CD8-positive, alpha-beta memory T cell (primary cell): ENCODE measurements at regions not wholly inside any gene's neighbourhood (a gene's known extent, or its start where the extent isn't known, plus 50 kb on each side); places are given as distances from the start of the nearest gene placed in this dataset.

ENCODE experiments used
- CTCF ChIA-PET: fragments of 350-600 bp; sonication (Branson Sonifier 250); formaldehyde crosslinking; loops from one replicate; lab custom pipeline; 2021; ENCODE audit warnings: antibody characterized with exemption; lab: Charles Lee
- POLR2A ChIA-PET: fragments of 350-600 bp; sonication (Branson Sonifier 250); formaldehyde crosslinking; loops from one replicate; lab custom pipeline; 2021; ENCODE audit warnings: antibody characterized with exemption; lab: Charles Lee
- DNase-seq, 5 donors: peaks; one replicate each; pipeline versions ENCODE4 v3.0.0 to v3.0.0-alpha.2; 2020 to 2022; ENCODE audit warnings: mixed read lengths in 1 of 5
- H3K27ac ChIP-seq: one replicate; pipeline ENCODE4 v1.7.0; 2013; ENCODE audit warnings: low read depth, mild to moderate bottlenecking, low read length, moderate library complexity
- H3K27me3 ChIP-seq: 2 replicates; pipeline ENCODE4 v1.7.0; 2013; ENCODE audit warnings: low read length, mild to moderate bottlenecking; ENCODE audit not compliant: insufficient read depth, poor library complexity, severe bottlenecking
- H3K36me3 ChIP-seq: 2 replicates; pipeline ENCODE4 v1.7.0; 2013; ENCODE audit warnings: mild to moderate bottlenecking, low read length, moderate library complexity; ENCODE audit not compliant: insufficient read depth
- H3K4me1 ChIP-seq: 2 replicates; pipeline ENCODE4 v1.7.0; 2013; ENCODE audit warnings: mild to moderate bottlenecking, low read length, moderate library complexity; ENCODE audit not compliant: insufficient read depth
- H3K4me3 ChIP-seq: 2 replicates; pipeline ENCODE4 v1.7.0; 2013; ENCODE audit warnings: mild to moderate bottlenecking, low read length
- H3K9me3 ChIP-seq: 2 replicates; pipeline ENCODE4 v1.7.0; 2013; ENCODE audit warnings: mild to moderate bottlenecking, low read length
- H3K27ac Mint-ChIP-seq, 8 donors: one replicate each; pipeline ENCODE4 v1.8.0; 2020 to 2021; ENCODE audit warnings: mixed read lengths in 8 of 8, mild to moderate bottlenecking in 6 of 8, inconsistent platforms in 3 of 8, moderate library complexity in 3 of 8
- H3K27me3 Mint-ChIP-seq, 2 donors: one replicate each; pipeline ENCODE4 v1.8.0; 2020 to 2021; ENCODE audit warnings: mixed read lengths in 2 of 2, mild to moderate bottlenecking in 1 of 2, moderate library complexity in 1 of 2
- H3K36me3 Mint-ChIP-seq, 3 donors: one replicate each; pipeline ENCODE4 v1.8.0; 2020 to 2021; ENCODE audit warnings: mixed read lengths in 3 of 3, inconsistent platforms in 1 of 3, mild to moderate bottlenecking in 1 of 3
- H3K4me1 Mint-ChIP-seq, 3 donors: one replicate each; pipeline ENCODE4 v1.8.0; 2020 to 2021; ENCODE audit warnings: mixed read lengths in 3 of 3, inconsistent platforms in 1 of 3, mild to moderate bottlenecking in 1 of 3
- H3K4me3 Mint-ChIP-seq, 7 donors: one replicate each; pipeline ENCODE4 v1.8.0; 2020 to 2021; ENCODE audit warnings: mixed read lengths in 7 of 7, mild to moderate bottlenecking in 6 of 7, moderate library complexity in 4 of 7, inconsistent platforms in 2 of 7
- H3K9me3 Mint-ChIP-seq, 5 donors: one replicate each; pipeline ENCODE4 v1.8.0; 2020 to 2022; ENCODE audit warnings: mixed read lengths in 5 of 5, mild to moderate bottlenecking in 3 of 5, moderate library complexity in 2 of 5, inconsistent platforms in 1 of 5

DNA sequence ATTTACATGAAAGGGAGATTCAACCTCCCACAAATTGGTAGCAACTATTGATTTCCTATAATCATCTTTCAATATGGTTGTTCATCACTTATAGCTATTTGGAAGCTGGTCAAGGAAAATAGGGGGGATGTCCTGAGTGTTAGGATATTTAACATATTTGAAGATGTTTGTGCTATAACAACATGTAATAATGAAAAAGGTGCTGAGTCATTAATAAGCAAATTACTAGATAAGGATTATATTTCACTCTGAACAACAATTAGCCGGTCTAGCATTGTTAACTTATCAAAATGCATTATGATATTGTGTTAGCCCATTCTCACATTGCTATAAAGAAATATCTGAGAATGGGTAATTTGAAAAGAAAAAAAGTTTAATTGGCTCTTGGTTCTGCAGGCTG, 225.8 kb upstream of the ARPP21 start:
- Histone ChIP-seq H3K9me3 (no peaks in the 10 kb centered on the region), H3K27ac (no peak overlapping the region), H3K4me1 (no peaks in the 10 kb centered on the region), H3K4me3 (no peak overlapping the region), H3K27me3 (no peaks in the 10 kb centered on the region), H3K36me3 (no peaks in the 10 kb centered on the region)
- Mint-ChIP-seq H3K4me3 (no peak overlapping the region), H3K9me3 (peaks cover 0 to 21% (median 3%) of the 10 kb centered on the region in 5 donors), H3K27me3 (no peaks in the 10 kb centered on the region), H3K27ac (no peak overlapping the region), H3K36me3 (no peaks in the 10 kb centered on the region), H3K4me1 (no peaks in the 10 kb centered on the region)
- DNase-seq = no peak
- ChIA-PET CTCF (no interaction called here), POLR2A (no interaction called here)

- DNase-seq = no peak
- Mint-ChIP-seq H3K4me3 (no peak overlapping the region), H3K27me3 (no peaks in the 10 kb centered on the region), H3K36me3 (no peaks in the 10 kb centered on the region), H3K27ac (no peak overlapping the region), H3K4me1 (no peaks in the 10 kb centered on the region), H3K9me3 (peaks cover under 1 to 24% (median 2%) of the 10 kb centered on the region in 5 donors)
- Histone ChIP-seq H3K27ac (no peak overlapping the region), H3K27me3 (no peaks in the 10 kb centered on the region), H3K4me3 (no peak overlapping the region), H3K4me1 (no peaks in the 10 kb centered on the region), H3K36me3 (no peaks in the 10 kb centered on the region), H3K9me3 (no peaks in the 10 kb centered on the region)
- ChIA-PET POLR2A (no interaction called here), CTCF (no interaction called here)
Observed at GRCh38 chr3:35417080-35417479, 222.2 kb upstream of the ARPP21 start.

DNA sequence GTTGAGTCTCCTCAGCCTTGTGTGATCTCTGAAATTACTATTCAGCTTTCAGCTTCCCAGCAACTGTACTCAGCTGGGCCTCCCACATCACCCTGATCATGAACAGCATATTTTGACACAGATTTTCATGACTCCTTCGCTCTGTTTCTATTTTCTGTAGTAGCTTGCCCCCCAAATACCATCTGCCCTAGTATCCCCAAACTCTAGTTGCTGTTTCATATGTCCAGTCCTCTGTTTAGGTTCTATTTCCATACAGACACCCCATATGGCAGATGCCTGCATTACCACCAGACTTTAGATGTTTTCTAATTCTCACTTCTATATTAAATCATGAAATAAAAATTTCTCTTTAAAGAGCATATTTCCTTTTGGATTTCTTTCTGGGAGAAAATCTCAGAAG, 217.2 kb upstream of the ARPP21 start:
- DNase-seq = no peak
- Mint-ChIP-seq H3K27ac (no peak overlapping the region), H3K9me3 (peaks cover under 1 to 19% (median 2%) of the 10 kb centered on the region in 5 donors), H3K4me1 (no peaks in the 10 kb centered on the region), H3K36me3 (no peaks in the 10 kb centered on the region), H3K27me3 (no peaks in the 10 kb centered on the region), H3K4me3 (no peak overlapping the region)
- Histone ChIP-seq H3K36me3 (no peaks in the 10 kb centered on the region), H3K27me3 (no peaks in the 10 kb centered on the region), H3K27ac (no peak overlapping the region), H3K4me3 (no peak overlapping the region), H3K9me3 (no peaks in the 10 kb centered on the region), H3K4me1 (no peaks in the 10 kb centered on the region)
- ChIA-PET CTCF (no interaction called here), POLR2A (no interaction called here)

DNA sequence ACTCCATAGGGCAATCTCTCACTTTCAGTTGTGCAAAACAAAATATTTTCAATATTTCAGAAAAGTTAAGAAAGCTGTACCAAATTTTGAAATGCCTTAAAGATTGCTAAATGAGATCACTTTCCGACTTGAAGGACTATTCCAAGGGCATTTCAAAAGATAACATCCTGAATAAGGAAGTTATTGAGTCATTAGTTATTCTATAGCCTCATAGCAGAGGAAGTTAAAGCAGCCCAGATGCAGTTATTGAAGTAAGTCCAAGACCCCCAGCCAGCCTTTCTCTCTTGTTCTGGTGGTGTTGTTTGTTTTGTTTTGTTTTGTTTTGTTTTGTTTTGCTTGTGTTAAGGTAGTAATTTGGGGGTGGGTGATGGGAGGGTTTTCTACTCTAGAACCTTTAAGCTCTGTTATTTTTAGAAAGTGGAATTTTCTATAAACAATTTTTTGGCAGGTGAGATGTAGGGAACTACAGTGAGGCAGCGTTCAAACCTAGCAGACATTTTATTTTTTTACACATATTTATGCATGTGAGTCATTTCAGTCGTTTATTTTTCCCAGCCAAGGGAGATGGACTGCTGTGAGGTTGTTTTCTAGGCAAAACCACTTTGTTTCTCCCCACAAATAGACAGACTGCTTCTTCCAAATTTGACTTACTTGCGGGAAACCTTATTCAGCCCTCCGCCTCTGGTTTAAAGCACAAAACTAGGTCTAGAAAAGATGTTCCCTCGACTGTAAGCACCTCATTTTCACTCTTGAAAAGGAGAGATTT, 216.3 kb upstream of the ARPP21 start:
- Mint-ChIP-seq H3K9me3 (peaks cover 0 to 16% (median 2%) of the 10 kb centered on the region in 5 donors), H3K36me3 (no peaks in the 10 kb centered on the region), H3K27ac (no peak overlapping the region), H3K4me1 (no peaks in the 10 kb centered on the region), H3K27me3 (no peaks in the 10 kb centered on the region), H3K4me3 (no peak overlapping the region)
- Histone ChIP-seq H3K36me3 (no peaks in the 10 kb centered on the region), H3K9me3 (no peaks in the 10 kb centered on the region), H3K4me1 (no peaks in the 10 kb centered on the region), H3K27me3 (no peaks in the 10 kb centered on the region), H3K27ac (no peak overlapping the region), H3K4me3 (no peak overlapping the region)
- no peak for DNase-seq
- ChIA-PET CTCF (no interaction called here), POLR2A (no interaction called here)

DNA sequence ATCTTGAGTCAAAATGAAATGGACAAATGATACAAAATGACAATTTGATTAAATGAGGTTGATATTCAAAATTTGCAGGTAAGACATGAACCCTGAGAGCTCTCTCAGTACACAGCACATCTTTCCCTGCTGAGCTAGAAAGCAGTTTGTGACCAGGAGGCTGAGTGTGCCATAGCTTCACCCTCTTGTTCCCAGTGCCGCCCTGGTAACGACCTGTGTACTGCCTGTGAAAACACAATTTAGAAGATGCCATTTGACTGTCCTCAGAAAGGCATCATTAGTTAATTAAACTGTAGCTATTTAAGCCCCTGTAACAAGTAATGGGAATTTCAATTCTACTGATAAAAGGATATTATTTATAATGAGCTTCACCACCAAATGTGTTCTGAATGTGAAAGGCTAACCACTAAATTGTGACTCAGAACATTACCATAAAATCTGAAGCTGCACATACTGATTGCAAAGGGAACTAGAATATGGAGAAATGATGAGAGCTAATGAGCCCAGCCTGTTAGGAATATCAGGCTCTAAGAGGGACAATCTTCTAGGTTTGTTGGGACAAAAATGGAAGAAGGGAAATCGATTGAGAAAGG, 212.9 kb upstream of the ARPP21 start:
- Histone ChIP-seq H3K36me3 (no peaks in the 10 kb centered on the region), H3K4me1 (no peaks in the 10 kb centered on the region), H3K9me3 (no peaks in the 10 kb centered on the region), H3K4me3 (no peak overlapping the region), H3K27ac (no peak overlapping the region), H3K27me3 (no peaks in the 10 kb centered on the region)
- no peak for DNase-seq
- no peaks in the 10 kb centered on the region for H3K27me3 Mint-ChIP-seq
- H3K4me3 Mint-ChIP-seq = no peak overlapping the region
- peaks cover 0 to 10% (median 2%) of the 10 kb centered on the region in 5 donors for H3K9me3 Mint-ChIP-seq
- CTCF ChIA-PET = no interaction called here
- POLR2A ChIA-PET = no interaction called here
- H3K36me3 Mint-ChIP-seq = no peaks in the 10 kb centered on the region
- H3K27ac Mint-ChIP-seq = no peak overlapping the region
- H3K4me1 Mint-ChIP-seq = no peaks in the 10 kb centered on the region

DNA sequence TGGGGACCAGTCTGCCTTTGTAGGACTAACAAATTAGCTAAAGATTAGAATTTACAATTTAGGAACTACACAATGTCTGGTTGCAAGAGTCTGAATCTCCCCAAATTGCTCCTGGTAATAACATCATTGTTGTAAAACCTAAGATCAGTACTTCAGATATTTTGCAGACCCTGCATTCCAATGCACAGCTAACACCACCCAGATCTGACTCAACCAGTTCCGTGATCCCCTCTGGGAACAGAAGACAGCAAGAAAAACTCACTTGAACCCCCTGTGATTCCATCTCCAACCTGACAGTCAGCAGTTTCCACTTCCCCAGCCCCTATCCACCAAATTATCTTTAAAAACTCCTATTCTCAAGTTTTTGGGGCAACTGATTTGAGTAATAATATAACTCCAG, 201.9 kb upstream of the ARPP21 start:
- H3K27ac Mint-ChIP-seq = no peak overlapping the region
- no peak overlapping the region for H3K4me3 Mint-ChIP-seq
- H3K4me1 Mint-ChIP-seq = no peaks in the 10 kb centered on the region
- no peaks in the 10 kb centered on the region for H3K36me3 ChIP-seq
- no peaks in the 10 kb centered on the region for H3K36me3 Mint-ChIP-seq
- no peak for DNase-seq
- H3K27me3 ChIP-seq = no peaks in the 10 kb centered on the region
- ChIA-PET CTCF (no interaction called here), POLR2A (no interaction called here)
- no peak overlapping the region for H3K4me3 ChIP-seq
- H3K9me3 ChIP-seq = no peaks in the 10 kb centered on the region
- no peaks in the 10 kb centered on the region for H3K4me1 ChIP-seq
- peaks cover 0 to 18% (median 2%) of the 10 kb centered on the region in 5 donors for H3K9me3 Mint-ChIP-seq
- peaks cover 0 to 1% of the 10 kb centered on the region in 2 donors for H3K27me3 Mint-ChIP-seq
- H3K27ac ChIP-seq = no peak overlapping the region

DNA sequence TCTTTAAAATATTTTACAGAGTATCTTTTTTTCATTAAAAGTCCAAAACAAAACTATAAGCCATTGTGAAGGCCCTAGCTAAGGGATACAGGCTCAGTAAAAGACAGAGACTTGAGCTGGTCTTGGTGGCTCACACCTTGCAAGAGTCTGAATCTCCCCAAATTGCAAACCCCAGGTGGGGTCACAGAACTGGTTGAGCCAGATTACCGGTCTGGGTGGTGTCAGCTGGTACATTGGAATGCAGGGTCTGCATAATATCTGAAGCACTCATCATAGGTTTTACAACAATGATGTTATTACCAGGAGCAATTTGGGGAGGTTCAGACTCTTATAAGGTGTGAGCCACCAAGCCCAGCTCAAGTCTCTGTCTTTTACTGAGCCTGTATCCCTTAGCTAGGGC, 201.2 kb upstream of the ARPP21 start:
- Mint-ChIP-seq H3K36me3 (no peaks in the 10 kb centered on the region), H3K27me3 (peaks cover 0 to 1% of the 10 kb centered on the region in 2 donors), H3K27ac (no peak overlapping the region), H3K4me1 (no peaks in the 10 kb centered on the region), H3K4me3 (no peak overlapping the region), H3K9me3 (peaks cover 0 to 18% (median 2%) of the 10 kb centered on the region in 5 donors)
- ChIA-PET POLR2A (no interaction called here), CTCF (no interaction called here)
- Histone ChIP-seq H3K36me3 (no peaks in the 10 kb centered on the region), H3K27ac (no peak overlapping the region), H3K4me1 (no peaks in the 10 kb centered on the region), H3K27me3 (no peaks in the 10 kb centered on the region), H3K4me3 (no peak overlapping the region), H3K9me3 (no peaks in the 10 kb centered on the region)
- DNase-seq = no peak

DNA sequence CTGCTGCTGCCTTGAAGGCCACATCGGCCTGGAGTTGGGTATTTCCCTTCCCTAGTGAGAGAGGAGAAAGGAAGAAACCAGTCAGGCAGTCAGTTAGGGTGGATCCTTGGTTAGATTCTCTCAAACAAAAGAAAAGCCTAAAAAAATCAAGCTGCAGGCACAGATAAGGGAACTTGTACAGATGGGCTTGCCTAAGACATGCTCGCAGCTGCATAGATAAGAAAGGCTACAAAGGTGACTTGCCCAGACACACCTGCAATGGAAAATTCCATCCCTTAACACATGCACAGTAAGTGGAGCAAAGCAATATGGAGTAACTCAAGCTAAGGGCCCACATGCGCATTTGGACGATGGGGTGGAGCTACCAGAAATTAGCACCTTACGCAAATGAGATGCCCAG, 199.7 kb upstream of the ARPP21 start:
- Histone ChIP-seq H3K27me3 (no peaks in the 10 kb centered on the region), H3K4me1 (no peaks in the 10 kb centered on the region), H3K27ac (no peak overlapping the region), H3K36me3 (no peaks in the 10 kb centered on the region), H3K4me3 (no peak overlapping the region), H3K9me3 (no peaks in the 10 kb centered on the region)
- peaks cover 1 to 28% (median 2%) of the 10 kb centered on the region in 5 donors for H3K9me3 Mint-ChIP-seq
- H3K4me1 Mint-ChIP-seq = no peaks in the 10 kb centered on the region
- peaks cover 0 to 1% of the 10 kb centered on the region in 2 donors for H3K27me3 Mint-ChIP-seq
- POLR2A ChIA-PET = no interaction called here
- DNase-seq = no peak
- no peak overlapping the region for H3K4me3 Mint-ChIP-seq
- CTCF ChIA-PET = no interaction called here
- no peaks in the 10 kb centered on the region for H3K36me3 Mint-ChIP-seq
- H3K27ac Mint-ChIP-seq = no peak overlapping the region
